Thoracic aorta (tissue), 2 donors: ENCODE measurements at regions not wholly inside any gene's neighbourhood (a gene's known extent, or its start where the extent isn't known, plus 50 kb on each side); places are given as distances from the start of the nearest gene placed in this dataset.

Experiments
- ATAC-seq: fragments of 150-250 bp; one replicate; pipeline ENCODE4 v1.8.0; 2017; ENCODE audit warnings: low read depth; ENCODE audit not compliant: insufficient number of reproducible peaks, low FRiP score
- DNase-seq: peaks from one replicate; pipeline ENCODE4 v3.0.0-alpha.2; 2020; ENCODE audit warnings: low spot score
- H3K27ac ChIP-seq, 2 donors: fragments of 200-600 bp; sonication (generic); 1 replicate in 1 of 2; 2 replicates in 1 of 2; pipeline ENCODE4 v1.5.1; 2016; ENCODE audit warnings: mild to moderate bottlenecking in 2 of 2, moderate library complexity in 2 of 2
- H3K27me3 ChIP-seq: fragments of 200-600 bp; sonication (generic); replicated peaks from 2 replicates; pipeline ENCODE4 v1.6.0; 2016; ENCODE audit warnings: mild to moderate bottlenecking; ENCODE audit not compliant: insufficient read depth
- H3K36me3 ChIP-seq: fragments of 200-600 bp; sonication (generic); one replicate; pipeline ENCODE4 v1.5.1; 2016
- H3K4me1 ChIP-seq, 2 donors: fragments of 200-600 bp; sonication (generic); 1 replicate in 1 of 2; 2 replicates in 1 of 2; pipeline versions ENCODE4 v1.5.1 to v1.6.0; 2016; ENCODE audit warnings: low read depth in 2 of 2, mild to moderate bottlenecking in 1 of 2; ENCODE audit not compliant: control insufficient read depth in 1 of 2
- H3K4me3 ChIP-seq: fragments of 200-600 bp; sonication (generic); 2 replicates; pipeline ENCODE4 v1.5.1; 2016; ENCODE audit warnings: mild to moderate bottlenecking
- H3K9me3 ChIP-seq: fragments of 200-600 bp; sonication (generic); 2 replicates; pipeline ENCODE4 v1.5.1; 2016
- CTCF ChIP-seq: fragments of 200-600 bp; sonication (generic); IDR thresholded peaks from one replicate; pipeline ENCODE4 v1.5.1; 2019; ENCODE audit warnings: antibody characterized with exemption

- ATAC-seq (no peak), DNase-seq (no peak)
- Histone ChIP-seq H3K4me3 (no peak overlapping the region), H3K4me1 (no peaks in the 10 kb centered on the region), H3K9me3 (no peaks in the 10 kb centered on the region), H3K27me3 (no peaks in the 10 kb centered on the region), H3K27ac (no peak overlapping the region), H3K36me3 (no peaks in the 10 kb centered on the region)
- no peak for TF ChIP-seq CTCF
Measured at GRCh38 chr9:7336356-7337065, 463.1 kb downstream of the DMAC1 start.

- Histone ChIP-seq H3K4me3 (no peak overlapping the region), H3K9me3 (no peaks in the 10 kb centered on the region), H3K27me3 (no peaks in the 10 kb centered on the region), H3K36me3 (no peaks in the 10 kb centered on the region), H3K4me1 (no peaks in the 10 kb centered on the region), H3K27ac (no peak overlapping the region)
- ATAC-seq, result no peak
- DNase-seq, result no peak
- no peak for TF ChIP-seq CTCF
Measured at GRCh38 chr9:7333719-7334118, 465.9 kb downstream of the DMAC1 start.

GRCh38 chr9:7332780-7333179 lies 466.8 kb downstream of the DMAC1 start:
- DNase-seq, result no peak
- TF ChIP-seq CTCF, result no peak
- Histone ChIP-seq H3K27me3 (no peaks in the 10 kb centered on the region), H3K36me3 (no peaks in the 10 kb centered on the region), H3K4me1 (no peaks in the 10 kb centered on the region), H3K4me3 (no peak overlapping the region), H3K27ac (no peak overlapping the region), H3K9me3 (no peaks in the 10 kb centered on the region)
- no peak for ATAC-seq

- Histone ChIP-seq H3K4me1 (no peaks in the 10 kb centered on the region), H3K27ac (no peak overlapping the region), H3K4me3 (no peak overlapping the region), H3K36me3 (no peaks in the 10 kb centered on the region), H3K9me3 (no peaks in the 10 kb centered on the region), H3K27me3 (no peaks in the 10 kb centered on the region)
- TF ChIP-seq CTCF, result no peak
- DNase-seq, result no peak
- ATAC-seq, result no peak
Measured at GRCh38 chr9:7328453-7328852, 471.1 kb downstream of the DMAC1 start.

GRCh38 chr9:7325995-7326394 lies 473.6 kb downstream of the DMAC1 start:
- no peak for ATAC-seq
- no peaks in the 10 kb centered on the region for H3K36me3 ChIP-seq
- no peaks in the 10 kb centered on the region for H3K4me1 ChIP-seq
- no peak overlapping the region for H3K4me3 ChIP-seq
- no peaks in the 10 kb centered on the region for H3K27me3 ChIP-seq
- no peak for DNase-seq
- H3K9me3 ChIP-seq, result no peaks in the 10 kb centered on the region
- TF ChIP-seq CTCF, result no peak
- no peak overlapping the region for H3K27ac ChIP-seq
